Ectodermal cell (in vitro differentiated cells): ENCODE measurements at regions not wholly inside any gene's neighbourhood (a gene's known extent, or its start where the extent isn't known, plus 50 kb on each side); places are given as distances from the start of the nearest gene placed in this dataset.
A peak's percentile ranks its signal among the peaks of the same experiment; 100 is the strongest.

ENCODE experiments used
- H3K27ac ChIP-seq: 2 replicates; pipeline ENCODE4 v1.7.0; 2013; ENCODE audit warnings: mild to moderate bottlenecking, low read depth, low read length; ENCODE audit not compliant: insufficient read depth, poor library complexity, severe bottlenecking
- H3K27me3 ChIP-seq: 2 replicates; pipeline ENCODE4 v1.7.0; 2013; ENCODE audit warnings: mild to moderate bottlenecking, low read length; ENCODE audit not compliant: insufficient read depth, control insufficient read depth, poor library complexity, severe bottlenecking
- H3K36me3 ChIP-seq: one replicate; pipeline ENCODE4 v1.7.0; 2013; ENCODE audit warnings: low read length; ENCODE audit not compliant: control insufficient read depth, insufficient read depth
- H3K4me1 ChIP-seq: one replicate; pipeline ENCODE4 v1.7.0; 2013; ENCODE audit warnings: low read length; ENCODE audit not compliant: control insufficient read depth, insufficient read depth
- H3K4me3 ChIP-seq: 2 replicates; pipeline ENCODE4 v1.7.0; 2013; ENCODE audit warnings: low read depth, low read length, control low read depth; ENCODE audit not compliant: insufficient read depth
- H3K9me3 ChIP-seq: 2 replicates; pipeline ENCODE4 v1.7.0; 2013; ENCODE audit warnings: mild to moderate bottlenecking, low read length, moderate library complexity; ENCODE audit not compliant: control insufficient read depth
- WGBS, 2 experiments: methylation state at CpG; one replicate each; pipeline ENCODE4 v1.1.7; 2013; ENCODE audit warnings: missing lambda C conversion rate in 2 of 2; 5-methylcytosine and 5-hydroxymethylcytosine counted together

GRCh38 chr3:150210461-150211110, 197.5 kb upstream of the TSC22D2 start:
- H3K4me1 ChIP-seq: peaks cover 14% of the 10 kb centered on the region
- 47 to 51% methylated on average over 4 of the region's 4 CpGs for WGBS, 2 experiments
- H3K9me3 ChIP-seq: no peaks in the 10 kb centered on the region
- H3K27ac ChIP-seq: peak overlapping the region; percentile 39
- H3K4me3 ChIP-seq: no peak overlapping the region
- H3K36me3 ChIP-seq: no peaks in the 10 kb centered on the region
- H3K27me3 ChIP-seq: no peaks in the 10 kb centered on the region

GRCh38 chr3:150203273-150203672, 204.8 kb upstream of the TSC22D2 start:
- 91 to 98% methylated on average over 5 of the region's 5 CpGs for WGBS, 2 experiments
- Histone ChIP-seq H3K27ac (no peak overlapping the region), H3K27me3 (no peaks in the 10 kb centered on the region), H3K4me1 (no peaks in the 10 kb centered on the region), H3K4me3 (no peak overlapping the region), H3K36me3 (no peaks in the 10 kb centered on the region), H3K9me3 (no peaks in the 10 kb centered on the region)

- H3K4me3 ChIP-seq: no peak overlapping the region
- no peak overlapping the region for H3K27ac ChIP-seq
- 11 to 43% methylated on average over 1 of the region's 1 CpG for WGBS, 2 experiments
- H3K9me3 ChIP-seq: no peaks in the 10 kb centered on the region
- no peaks in the 10 kb centered on the region for H3K4me1 ChIP-seq
- no peaks in the 10 kb centered on the region for H3K27me3 ChIP-seq
- no peaks in the 10 kb centered on the region for H3K36me3 ChIP-seq
These were observed 205.4 kb upstream of the TSC22D2 start for GRCh38 chr3:150202711-150203110.

DNA sequence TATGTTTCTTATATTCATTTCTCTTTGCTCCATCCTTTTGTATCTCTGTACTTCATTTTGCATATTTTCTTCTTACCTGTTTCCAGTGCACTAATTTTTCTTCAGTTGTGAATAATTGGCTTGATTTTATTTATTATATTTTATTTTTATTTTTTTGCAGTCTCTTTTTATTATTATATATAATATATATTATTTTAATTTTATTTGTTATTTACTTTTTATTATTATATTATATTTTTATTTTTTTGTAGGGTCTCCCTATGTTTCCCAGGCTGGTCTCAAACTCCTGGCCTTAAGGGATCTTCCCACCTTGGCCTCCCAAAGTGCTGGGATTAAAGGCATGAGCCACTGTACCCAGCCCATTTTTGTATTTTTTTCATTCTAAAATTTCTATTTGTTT, 213.1 kb upstream of the TSC22D2 start:
- no peaks in the 10 kb centered on the region for H3K27me3 ChIP-seq
- H3K27ac ChIP-seq: no peak overlapping the region
- H3K9me3 ChIP-seq: no peaks in the 10 kb centered on the region
- H3K4me3 ChIP-seq: no peak overlapping the region
- H3K4me1 ChIP-seq: no peaks in the 10 kb centered on the region
- H3K36me3 ChIP-seq: no peaks in the 10 kb centered on the region

GRCh38 chr3:150194513-150194912, 213.6 kb upstream of the TSC22D2 start:
- H3K36me3 ChIP-seq: no peaks in the 10 kb centered on the region
- H3K4me3 ChIP-seq: no peak overlapping the region
- H3K27ac ChIP-seq: no peak overlapping the region
- no peaks in the 10 kb centered on the region for H3K27me3 ChIP-seq
- no peaks in the 10 kb centered on the region for H3K4me1 ChIP-seq
- 73 to 85% methylated on average over 4 of the region's 4 CpGs for WGBS, 2 experiments
- H3K9me3 ChIP-seq: no peaks in the 10 kb centered on the region

- H3K27ac ChIP-seq: no peak overlapping the region
- H3K9me3 ChIP-seq: no peaks in the 10 kb centered on the region
- no peak overlapping the region for H3K4me3 ChIP-seq
- H3K27me3 ChIP-seq: no peaks in the 10 kb centered on the region
- H3K4me1 ChIP-seq: peaks cover 3% of the 10 kb centered on the region
- 26 to 28% methylated on average over 8 of the region's 8 CpGs for WGBS, 2 experiments
- H3K36me3 ChIP-seq: no peaks in the 10 kb centered on the region
These were observed 213.9 kb upstream of the PFN2 start for GRCh38 chr3:150184426-150185071.

- no peaks in the 10 kb centered on the region for H3K36me3 ChIP-seq
- H3K27ac ChIP-seq: no peak overlapping the region
These were observed 213.2 kb upstream of the PFN2 start for GRCh38 chr3:150183678-150184425.

GRCh38 chr3:150180334-150180733, 209.6 kb upstream of the PFN2 start:
- Histone ChIP-seq H3K4me1 (peaks cover 8% of the 10 kb centered on the region), H3K27ac (no peak overlapping the region), H3K4me3 (no peak overlapping the region), H3K27me3 (no peaks in the 10 kb centered on the region), H3K36me3 (no peaks in the 10 kb centered on the region), H3K9me3 (no peaks in the 10 kb centered on the region)
- 94% methylated on average over 1 of the region's 1 CpG for WGBS, 2 experiments

More at GRCh38 chr3:150183678-150184425, 213.2 kb upstream of the PFN2 start:
- no peak overlapping the region for H3K4me3 ChIP-seq
- H3K9me3 ChIP-seq: no peaks in the 10 kb centered on the region
- peaks cover 3% of the 10 kb centered on the region for H3K4me1 ChIP-seq
- 10 to 11% methylated on average over 21 of the region's 22 CpGs for WGBS, 2 experiments
- no peaks in the 10 kb centered on the region for H3K27me3 ChIP-seq

GRCh38 chr3:150179330-150179729, 208.6 kb upstream of the PFN2 start:
- no peaks in the 10 kb centered on the region for H3K36me3 ChIP-seq
- H3K27ac ChIP-seq: no peak overlapping the region
- no peaks in the 10 kb centered on the region for H3K9me3 ChIP-seq
- no peaks in the 10 kb centered on the region for H3K27me3 ChIP-seq
- H3K4me1 ChIP-seq: peaks cover 7% of the 10 kb centered on the region
- 97 to 100% methylated on average over 1 of the region's 1 CpG for WGBS, 2 experiments
- H3K4me3 ChIP-seq: no peak overlapping the region

DNA sequence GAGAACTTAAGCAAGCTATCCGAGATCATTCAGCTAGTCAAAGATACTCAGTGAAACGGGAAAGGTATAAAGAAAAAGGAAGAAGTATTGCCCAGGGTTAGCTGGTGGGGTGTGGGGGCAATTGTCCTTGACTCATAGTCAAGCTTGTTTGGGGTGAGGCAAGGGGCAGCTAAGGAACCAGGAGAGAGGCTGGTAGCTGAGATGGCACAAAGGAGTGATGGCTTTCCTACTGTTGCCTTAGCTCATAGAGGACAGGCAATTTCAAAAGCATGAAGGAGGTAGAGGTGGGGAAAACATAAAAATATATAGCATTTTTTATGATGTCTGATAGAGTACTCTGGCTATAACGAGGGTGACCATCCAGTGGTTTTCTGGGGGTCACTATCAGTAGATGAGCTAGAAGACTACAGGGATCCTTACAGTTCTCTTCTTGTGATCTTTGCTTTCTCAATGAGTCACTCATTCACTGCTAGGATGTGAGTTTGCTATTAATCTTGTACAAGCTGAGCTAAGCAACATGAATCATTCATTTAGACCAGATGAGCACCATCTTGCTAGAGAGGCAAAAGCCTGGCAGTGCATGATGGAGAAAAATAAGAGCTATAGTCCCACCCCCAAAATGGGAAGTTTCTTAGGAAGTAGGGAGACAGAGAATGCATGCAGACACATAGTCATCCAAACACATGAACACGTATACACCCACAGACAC, 207.1 kb upstream of the PFN2 start:
- Histone ChIP-seq H3K9me3 (no peaks in the 10 kb centered on the region), H3K4me1 (peaks cover 10% of the 10 kb centered on the region), H3K27ac (no peak overlapping the region), H3K4me3 (no peak overlapping the region), H3K27me3 (no peaks in the 10 kb centered on the region), H3K36me3 (no peaks in the 10 kb centered on the region)
- WGBS, 2 experiments: 96 to 98% methylated on average over 4 of the region's 4 CpGs
